GM10266 (cell line): ENCODE measurements at regions not wholly inside any gene's neighbourhood (a gene's known extent, or its start where the extent isn't known, plus 50 kb on each side); places are given as distances from the start of the nearest gene placed in this dataset.

Experiments
- DNase-seq: peaks from one replicate; pipeline ENCODE4 v3.0.0; 2012; ENCODE audit errors: extremely low spot score
- TF ChIP-seq, protein P1 (sequence below): IDR thresholded peaks from 2 replicates; pipeline ENCODE4 v1.5.1; 2012; ENCODE audit warnings: mild to moderate bottlenecking, low read depth; ENCODE audit not compliant: control insufficient read depth, insufficient read depth; ENCODE audit errors: missing control alignments

- TF ChIP-seq, protein P1, sequence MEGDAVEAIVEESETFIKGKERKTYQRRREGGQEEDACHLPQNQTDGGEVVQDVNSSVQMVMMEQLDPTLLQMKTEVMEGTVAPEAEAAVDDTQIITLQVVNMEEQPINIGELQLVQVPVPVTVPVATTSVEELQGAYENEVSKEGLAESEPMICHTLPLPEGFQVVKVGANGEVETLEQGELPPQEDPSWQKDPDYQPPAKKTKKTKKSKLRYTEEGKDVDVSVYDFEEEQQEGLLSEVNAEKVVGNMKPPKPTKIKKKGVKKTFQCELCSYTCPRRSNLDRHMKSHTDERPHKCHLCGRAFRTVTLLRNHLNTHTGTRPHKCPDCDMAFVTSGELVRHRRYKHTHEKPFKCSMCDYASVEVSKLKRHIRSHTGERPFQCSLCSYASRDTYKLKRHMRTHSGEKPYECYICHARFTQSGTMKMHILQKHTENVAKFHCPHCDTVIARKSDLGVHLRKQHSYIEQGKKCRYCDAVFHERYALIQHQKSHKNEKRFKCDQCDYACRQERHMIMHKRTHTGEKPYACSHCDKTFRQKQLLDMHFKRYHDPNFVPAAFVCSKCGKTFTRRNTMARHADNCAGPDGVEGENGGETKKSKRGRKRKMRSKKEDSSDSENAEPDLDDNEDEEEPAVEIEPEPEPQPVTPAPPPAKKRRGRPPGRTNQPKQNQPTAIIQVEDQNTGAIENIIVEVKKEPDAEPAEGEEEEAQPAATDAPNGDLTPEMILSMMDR, result no peak
- DNase-seq, result no peak
Measured at GRCh38 chr14:98819132-98819866, 452.7 kb downstream of the BCL11B start.

- TF ChIP-seq, protein P1, result no peak
- no peak for DNase-seq
Measured at GRCh38 chr14:98819867-98820206, 452.2 kb downstream of the BCL11B start.

DNA sequence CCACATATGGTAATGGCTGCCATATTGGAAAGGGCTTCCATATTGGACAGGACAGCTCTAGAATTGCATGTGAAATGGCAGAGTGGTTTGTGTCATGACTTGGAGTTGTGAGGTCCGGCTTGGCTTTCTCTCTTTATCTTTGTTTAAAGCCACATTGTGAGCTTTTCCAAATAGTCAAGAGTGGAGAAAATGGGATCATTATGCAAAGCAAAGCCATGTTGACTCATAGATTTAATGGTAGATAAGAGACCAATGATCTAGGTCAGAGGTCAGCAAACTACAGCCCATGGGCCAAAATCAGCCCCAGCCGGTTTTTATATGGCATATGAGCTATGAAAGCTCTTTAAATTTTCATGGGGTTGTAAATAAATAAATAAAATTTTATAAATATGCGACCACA is 449.1 kb downstream of the BCL11B start:
- TF ChIP-seq, protein P1, result no peak
- DNase-seq, result no peak

DNA sequence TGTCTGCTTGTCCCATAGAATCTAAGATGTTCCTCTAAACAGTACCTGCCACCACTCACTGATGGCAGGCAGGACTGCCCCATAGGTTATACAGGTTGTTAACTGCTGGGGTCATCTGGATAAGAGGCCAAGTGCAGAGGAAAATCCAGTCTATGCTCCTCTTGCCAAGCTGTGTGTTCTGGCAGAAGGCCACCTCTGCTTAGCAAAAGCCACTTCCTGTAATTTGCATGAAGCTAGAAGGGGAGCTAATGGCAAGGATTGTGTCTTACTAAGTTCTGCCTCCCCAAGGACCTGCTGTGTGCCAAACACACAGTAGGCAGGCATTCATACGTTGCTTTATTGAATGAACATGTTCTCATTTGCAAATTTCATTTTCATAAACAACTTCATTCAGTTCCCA is 445.4 kb downstream of the BCL11B start:
- DNase-seq, result no peak
- TF ChIP-seq, protein P1, result no peak

DNA sequence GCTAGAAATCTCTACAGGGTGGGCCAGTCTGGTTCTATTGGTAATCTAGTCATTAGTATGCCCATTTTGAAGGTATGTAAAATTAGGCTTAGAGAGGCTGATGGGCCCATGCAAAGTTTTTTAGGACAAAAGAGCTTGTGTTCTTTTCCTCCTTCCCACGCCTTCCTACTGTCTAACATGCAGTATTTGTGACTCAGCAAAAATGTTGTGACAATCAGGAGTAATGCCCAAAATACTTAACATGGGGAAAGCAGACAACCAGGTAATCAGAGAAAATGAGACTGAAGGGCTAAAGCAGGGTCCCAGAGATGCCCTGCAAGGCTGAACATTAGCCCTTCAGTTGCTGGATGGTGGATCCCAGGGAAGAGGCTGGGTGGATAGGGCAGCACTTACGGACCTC is 437.9 kb downstream of the BCL11B start:
- DNase-seq, result no peak
- TF ChIP-seq, protein P1, result no peak

GRCh38 chr14:98835051-98835824 is 436.8 kb downstream of the BCL11B start:
- no peak for DNase-seq
- TF ChIP-seq, protein P1, result no peak

- TF ChIP-seq, protein P1, result no peak
- no peak for DNase-seq
Measured at GRCh38 chr14:98835825-98836100, 436.2 kb downstream of the BCL11B start.
